ENCODE measurements at regions not wholly inside any gene's neighbourhood (a gene's known extent, or its start where the extent isn't known, plus 50 kb on each side); places are given as distances from the start of the nearest gene placed in this dataset.

DNA sequence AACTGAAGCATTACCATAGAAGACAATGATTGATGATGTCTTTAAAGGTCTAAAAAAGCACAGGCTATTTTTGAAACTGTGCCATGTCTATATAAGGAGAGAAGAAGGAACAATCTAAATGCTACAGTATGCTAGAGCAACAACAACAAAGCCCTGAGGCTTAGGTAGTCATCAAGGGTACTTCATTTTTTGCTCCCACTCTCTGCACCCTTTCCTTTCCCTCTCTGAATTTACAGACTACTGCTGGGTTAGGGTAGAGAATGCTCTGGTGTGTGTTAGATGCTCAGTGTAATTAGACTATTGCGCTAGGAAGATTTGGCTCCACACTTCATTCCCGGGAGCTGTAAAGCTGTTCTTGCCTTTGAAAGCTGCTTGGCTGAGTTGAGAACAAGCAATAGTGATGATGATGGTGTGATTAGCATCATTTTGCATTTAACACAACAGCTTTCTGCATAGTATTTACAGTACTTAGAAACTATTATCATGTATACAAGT is 1262.5 kb upstream of the CITED2 start:
- no peaks in the 10 kb centered on the region for H3K36me3 Mint-ChIP-seq (ENCODE audit: low read depth)
- no peaks in the 10 kb centered on the region for H3K27me3 Mint-ChIP-seq (ENCODE audit: low read depth)
- H3K4me1 Mint-ChIP-seq: peaks cover 19% of the 10 kb centered on the region
- TF ChIP-seq, protein P1, sequence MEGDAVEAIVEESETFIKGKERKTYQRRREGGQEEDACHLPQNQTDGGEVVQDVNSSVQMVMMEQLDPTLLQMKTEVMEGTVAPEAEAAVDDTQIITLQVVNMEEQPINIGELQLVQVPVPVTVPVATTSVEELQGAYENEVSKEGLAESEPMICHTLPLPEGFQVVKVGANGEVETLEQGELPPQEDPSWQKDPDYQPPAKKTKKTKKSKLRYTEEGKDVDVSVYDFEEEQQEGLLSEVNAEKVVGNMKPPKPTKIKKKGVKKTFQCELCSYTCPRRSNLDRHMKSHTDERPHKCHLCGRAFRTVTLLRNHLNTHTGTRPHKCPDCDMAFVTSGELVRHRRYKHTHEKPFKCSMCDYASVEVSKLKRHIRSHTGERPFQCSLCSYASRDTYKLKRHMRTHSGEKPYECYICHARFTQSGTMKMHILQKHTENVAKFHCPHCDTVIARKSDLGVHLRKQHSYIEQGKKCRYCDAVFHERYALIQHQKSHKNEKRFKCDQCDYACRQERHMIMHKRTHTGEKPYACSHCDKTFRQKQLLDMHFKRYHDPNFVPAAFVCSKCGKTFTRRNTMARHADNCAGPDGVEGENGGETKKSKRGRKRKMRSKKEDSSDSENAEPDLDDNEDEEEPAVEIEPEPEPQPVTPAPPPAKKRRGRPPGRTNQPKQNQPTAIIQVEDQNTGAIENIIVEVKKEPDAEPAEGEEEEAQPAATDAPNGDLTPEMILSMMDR (IDR thresholded peaks at IDR 0.05; ENCODE audit: unreplicated experiment in 3 of 3): no peak
- peak overlapping the region; percentile 13 to 64 (median 37) for H3K27ac Mint-ChIP-seq
- no peaks in the 10 kb centered on the region for H3K9me3 Mint-ChIP-seq
- no peak overlapping the region for H3K4me3 Mint-ChIP-seq

DNA sequence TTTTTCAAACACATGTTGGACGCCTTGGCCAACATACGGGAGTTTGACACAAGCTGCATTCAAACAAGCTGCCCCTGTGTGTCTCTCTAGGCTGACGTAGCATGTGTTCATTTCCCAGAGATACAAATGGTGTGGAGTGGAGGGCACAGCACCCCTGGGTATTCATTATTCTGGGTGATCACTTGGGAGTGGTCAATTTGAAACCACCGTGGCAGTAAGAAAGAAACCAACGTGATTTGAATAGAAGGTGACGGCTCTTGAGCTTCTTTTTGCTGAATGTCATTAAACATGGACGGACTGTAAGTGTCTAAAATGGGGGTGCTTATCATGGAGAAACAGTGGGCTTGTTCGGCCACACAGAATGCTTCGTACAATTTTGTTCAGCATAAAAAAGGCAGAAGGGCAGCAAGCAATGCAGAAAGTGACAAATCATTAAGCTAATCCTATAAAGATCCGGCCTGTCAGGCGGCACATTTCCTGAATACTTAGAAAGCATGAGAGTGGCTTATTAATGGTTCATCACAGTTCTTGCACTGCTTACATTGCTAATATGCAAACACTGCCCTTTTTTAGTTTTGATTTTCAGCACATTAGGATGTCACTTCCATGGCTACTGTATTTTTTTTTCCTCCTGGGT is 1261.9 kb upstream of the CITED2 start:
- H3K9me3 Mint-ChIP-seq: no peaks in the 10 kb centered on the region
- TF ChIP-seq, protein P1 (IDR thresholded peaks at IDR 0.05; ENCODE audit: unreplicated experiment in 3 of 3): no peak
- H3K27me3 Mint-ChIP-seq (ENCODE audit: low read depth): no peaks in the 10 kb centered on the region
- H3K36me3 Mint-ChIP-seq (ENCODE audit: low read depth): no peaks in the 10 kb centered on the region
- H3K4me3 Mint-ChIP-seq: no peak overlapping the region
- peaks cover 19% of the 10 kb centered on the region for H3K4me1 Mint-ChIP-seq
- H3K27ac Mint-ChIP-seq: peak overlapping the region; percentile 13 to 64 (median 37)

DNA sequence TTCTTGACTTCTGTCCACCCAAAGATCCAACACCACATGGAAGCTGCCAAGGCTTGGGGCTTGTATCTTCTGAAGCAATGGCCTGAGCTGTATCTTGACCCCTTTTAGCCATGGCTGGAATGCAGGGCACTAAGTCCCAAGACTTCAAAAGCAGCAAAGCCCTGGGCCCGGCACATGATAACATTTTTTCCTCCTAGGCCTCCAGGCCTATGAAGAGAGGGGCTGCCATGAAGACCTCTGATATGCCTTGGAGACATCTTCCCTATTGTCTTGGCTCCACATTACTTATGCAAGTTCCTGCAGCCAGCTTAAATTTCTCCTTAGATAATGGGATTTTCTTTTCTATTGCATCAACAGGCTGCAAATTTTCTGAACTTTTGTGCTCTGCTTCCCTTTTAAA is 1252.6 kb upstream of the CITED2 start:
- Mint-ChIP-seq H3K4me1 (no peaks in the 10 kb centered on the region), H3K27me3 (ENCODE audit: low read depth) (no peaks in the 10 kb centered on the region), H3K9me3 (peaks cover 24% of the 10 kb centered on the region), H3K36me3 (ENCODE audit: low read depth) (peaks cover 5% of the 10 kb centered on the region), H3K27ac (no peak overlapping the region), H3K4me3 (no peak overlapping the region)
- TF ChIP-seq, protein P1 (IDR thresholded peaks at IDR 0.05; ENCODE audit: unreplicated experiment in 3 of 3): no peak

DNA sequence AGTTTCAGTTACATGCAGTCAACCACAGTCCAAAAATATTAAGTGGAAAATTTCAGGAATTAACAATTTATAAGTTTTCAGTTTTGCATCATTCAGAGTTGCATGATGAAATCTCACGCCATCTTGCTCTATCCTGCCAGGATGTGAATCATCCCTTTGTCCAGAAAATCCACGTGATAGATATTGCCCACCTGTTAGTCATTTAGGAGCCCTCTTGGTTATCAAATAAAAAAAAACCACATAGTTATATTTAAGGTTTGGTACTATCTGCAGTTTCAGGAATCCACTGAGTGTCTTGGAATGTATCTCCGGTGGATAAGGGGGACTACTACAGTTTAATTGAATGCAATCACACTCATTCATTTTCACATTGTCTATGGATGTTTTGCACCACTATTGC is 1249.0 kb upstream of the CITED2 start:
- Mint-ChIP-seq H3K9me3 (peaks cover 22% of the 10 kb centered on the region), H3K4me3 (no peak overlapping the region), H3K4me1 (no peaks in the 10 kb centered on the region), H3K27ac (no peak overlapping the region), H3K27me3 (ENCODE audit: low read depth) (no peaks in the 10 kb centered on the region), H3K36me3 (ENCODE audit: low read depth) (peaks cover 5% of the 10 kb centered on the region)
- TF ChIP-seq, protein P1 (IDR thresholded peaks at IDR 0.05; ENCODE audit: unreplicated experiment in 3 of 3): no peak

DNA sequence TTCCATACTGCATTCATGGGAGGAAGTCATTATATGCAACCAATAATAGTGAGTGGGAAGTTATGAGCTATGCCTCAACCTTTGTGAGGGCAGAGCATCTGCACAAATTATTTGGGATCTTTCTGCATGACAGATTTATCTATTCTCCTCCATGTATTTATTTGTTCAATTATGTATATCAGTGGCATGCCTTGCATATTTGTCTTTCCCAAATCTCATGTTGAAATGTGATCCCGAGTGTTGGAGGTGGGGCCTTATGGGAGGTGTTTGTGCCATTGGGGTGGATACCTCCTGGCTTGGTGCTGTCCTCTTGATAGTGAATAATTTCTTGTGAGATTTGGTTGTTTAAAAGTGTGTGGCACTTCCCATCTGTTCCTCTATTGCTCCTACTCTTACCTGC is 1246.0 kb upstream of the CITED2 start:
- no peak overlapping the region for H3K4me3 Mint-ChIP-seq
- no peak overlapping the region for H3K27ac Mint-ChIP-seq
- H3K4me1 Mint-ChIP-seq: no peaks in the 10 kb centered on the region
- TF ChIP-seq, protein P1 (IDR thresholded peaks at IDR 0.05; ENCODE audit: unreplicated experiment in 3 of 3): no peak
- H3K27me3 Mint-ChIP-seq (ENCODE audit: low read depth): no peaks in the 10 kb centered on the region
- no peaks in the 10 kb centered on the region for H3K36me3 Mint-ChIP-seq (ENCODE audit: low read depth)
- peaks cover 4% of the 10 kb centered on the region for H3K9me3 Mint-ChIP-seq

DNA sequence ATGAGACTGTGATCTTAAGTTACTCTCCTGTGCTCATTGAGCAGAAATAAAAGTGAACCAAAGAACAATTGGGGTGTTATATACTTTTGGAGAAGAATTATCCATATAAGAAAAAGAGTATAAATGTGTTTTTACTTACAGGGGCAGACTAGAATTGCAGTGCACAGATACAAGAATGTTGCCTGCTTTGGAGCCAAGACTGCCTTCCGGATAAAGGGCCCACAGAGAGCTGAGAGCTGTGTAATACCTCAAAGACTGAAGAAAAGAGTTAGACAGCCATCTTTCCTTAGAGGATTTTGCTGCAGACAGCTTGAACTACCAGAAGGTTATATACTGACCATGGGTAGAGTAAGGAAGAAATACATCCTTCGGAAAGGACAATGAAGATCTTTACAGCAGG is 1235.5 kb upstream of the CITED2 start:
- Mint-ChIP-seq H3K27ac (peak overlapping the region in 1 of 3 experiments; percentile 4), H3K27me3 (ENCODE audit: low read depth) (no peaks in the 10 kb centered on the region)

More for the DNA sequence above, 1235.5 kb upstream of the CITED2 start:
- Mint-ChIP-seq H3K36me3 (ENCODE audit: low read depth) (no peaks in the 10 kb centered on the region), H3K9me3 (no peaks in the 10 kb centered on the region), H3K4me1 (peaks cover 3% of the 10 kb centered on the region), H3K4me3 (no peak overlapping the region)
- TF ChIP-seq, protein P1 (IDR thresholded peaks at IDR 0.05; ENCODE audit: unreplicated experiment in 3 of 3): no peak

Data from nephron (organoid).